ENCODE measurements at regions not wholly inside any gene's neighbourhood (a gene's known extent, or its start where the extent isn't known, plus 50 kb on each side); places are given as distances from the start of the nearest gene placed in this dataset.
"Not testable (repeated sequence)": the region's sequence is repeated elsewhere in the genome, so short reads cannot be mapped to it uniquely, and the experiment has no call there.

DNA sequence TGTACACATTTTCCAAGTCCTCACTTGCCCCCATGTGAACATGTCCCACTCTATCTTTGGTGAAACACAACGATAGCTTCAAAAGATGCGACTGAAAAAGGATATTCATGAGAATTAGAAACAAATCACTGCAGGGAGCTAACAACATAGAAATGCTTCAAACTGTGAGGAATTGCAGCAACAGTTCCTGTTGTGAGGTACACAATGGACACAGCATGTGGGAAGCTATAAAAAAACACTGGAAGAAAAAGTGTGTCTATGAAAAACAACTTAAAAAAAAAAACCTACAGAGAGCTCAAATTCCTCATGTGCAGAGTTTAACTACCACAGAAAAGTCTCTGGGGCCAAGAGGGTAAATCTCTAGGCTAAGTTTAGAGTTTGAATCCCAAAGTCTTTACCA lies 51.6 kb upstream of the BLTP1 start:
- DNase-seq (ENCODE audit: low read depth, low spot score): no peak
- no peak overlapping the region for H3K4me3 ChIP-seq (ENCODE audit: low read length)

- no peak for DNase-seq (ENCODE audit: low read depth, low spot score)
- no peak overlapping the region for H3K4me3 ChIP-seq (ENCODE audit: low read length)
Measured at GRCh38 chr4:122099896-122100295, 52.2 kb upstream of the BLTP1 start.

DNA sequence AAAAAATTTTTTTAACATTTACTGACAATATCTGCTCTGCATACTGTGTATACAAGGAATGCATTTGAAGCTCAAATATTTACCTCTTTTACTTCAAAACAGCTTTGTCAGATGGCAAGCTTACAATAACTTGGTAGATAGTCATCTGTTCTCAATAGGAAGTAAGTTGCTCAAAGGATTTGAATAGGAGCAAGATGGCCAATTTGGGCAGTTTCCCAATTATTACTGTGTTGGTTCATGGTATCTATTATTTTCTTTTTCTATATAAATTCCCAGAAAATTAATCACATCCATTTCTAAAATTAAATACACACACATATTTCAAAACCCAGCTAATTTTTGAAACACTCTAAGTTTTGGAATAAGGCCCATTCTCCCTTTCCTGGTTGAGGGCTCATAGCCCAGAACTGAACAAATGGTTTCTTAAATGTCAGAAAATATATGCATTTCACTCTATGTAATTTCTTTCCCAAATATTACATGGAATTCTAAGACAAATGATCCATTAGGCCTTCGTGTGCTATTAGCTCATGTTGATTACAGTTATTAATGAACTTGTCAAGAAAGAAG lies 60.2 kb upstream of the BLTP1 start:
- H3K4me3 ChIP-seq (ENCODE audit: low read length): no peak overlapping the region
- DNase-seq (ENCODE audit: low read depth, low spot score): no peak

DNA sequence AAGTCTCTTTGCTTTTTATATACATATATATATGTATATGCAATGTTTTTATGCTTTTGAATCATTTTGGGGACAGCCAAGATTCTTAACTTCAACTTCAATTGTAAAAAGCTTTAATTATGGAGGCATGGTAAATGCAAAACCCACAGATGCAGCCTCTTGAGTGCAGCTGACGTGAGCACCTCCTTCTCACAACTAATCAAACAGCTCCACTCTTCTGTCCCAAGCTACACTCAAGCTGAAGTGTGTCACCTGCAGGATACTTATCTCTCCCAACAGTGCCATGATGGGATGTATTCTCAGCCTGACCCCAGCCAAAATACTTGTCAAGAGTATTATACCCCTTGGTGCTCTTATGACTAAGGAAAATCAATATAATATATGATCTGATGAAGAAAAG lies 60.7 kb upstream of the BLTP1 start:
- H3K4me3 ChIP-seq (ENCODE audit: low read length): no peak overlapping the region
- no peak for DNase-seq (ENCODE audit: low read depth, low spot score)

DNA sequence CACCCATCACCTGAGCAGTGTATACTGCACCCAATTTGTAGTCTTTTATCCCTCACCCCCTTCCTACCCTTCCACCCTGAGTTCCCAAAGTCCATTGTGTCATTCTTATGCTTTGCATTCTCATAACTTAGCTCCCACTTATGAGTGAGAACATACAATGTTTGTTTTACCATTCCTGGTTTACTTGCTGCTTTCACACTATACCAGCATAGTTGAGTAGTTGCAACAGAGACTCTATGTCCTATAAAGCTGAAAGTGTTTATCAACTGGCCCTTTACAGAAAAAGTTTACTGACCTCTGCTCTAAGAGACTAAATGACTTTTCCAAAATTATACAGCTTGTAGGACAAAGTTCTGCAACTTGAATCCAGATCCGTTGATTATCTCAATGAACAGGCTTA lies 61.1 kb upstream of the BLTP1 start:
- no peak for DNase-seq (ENCODE audit: low read depth, low spot score)
- no peak overlapping the region for H3K4me3 ChIP-seq (ENCODE audit: low read length)

DNA sequence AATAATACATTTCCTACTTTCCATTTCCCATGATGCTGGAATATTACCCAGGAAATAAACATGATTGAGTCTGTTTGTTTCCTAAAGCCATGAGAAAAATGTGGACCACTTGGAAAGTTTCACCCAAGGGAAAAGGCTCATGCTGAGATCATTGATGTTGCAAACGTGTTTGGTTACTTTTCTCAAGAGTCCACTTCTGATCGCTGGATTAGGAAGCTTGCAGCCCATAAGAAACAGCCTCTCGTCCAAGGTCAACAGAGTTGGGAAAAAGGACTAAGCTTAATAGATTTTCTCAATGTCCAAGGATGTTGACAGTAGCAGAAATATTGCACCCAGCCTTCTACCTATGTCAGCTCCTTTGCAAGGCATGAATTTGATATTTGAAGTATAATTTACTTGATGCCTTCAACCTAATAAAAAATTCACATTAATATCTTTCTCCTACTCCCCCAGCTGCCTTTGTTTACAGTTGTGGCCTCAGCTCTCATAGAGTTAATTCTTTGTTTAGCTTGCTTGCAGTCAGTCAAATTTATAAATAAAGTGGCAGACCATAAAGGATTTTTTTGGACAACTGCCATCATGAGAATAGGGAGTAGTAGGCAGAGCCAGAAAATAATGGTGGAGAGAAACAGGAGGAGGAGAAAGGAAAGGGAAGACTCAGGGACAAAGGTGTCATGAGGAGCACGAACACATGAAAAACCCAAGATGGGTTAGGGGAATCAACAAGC lies 65.6 kb upstream of the BLTP1 start:
- H3K4me3 ChIP-seq (ENCODE audit: low read length): no peak overlapping the region
- no peak for DNase-seq (ENCODE audit: low read depth, low spot score)

GRCh38 chr4:122083989-122084388 lies 68.1 kb upstream of the BLTP1 start:
- H3K4me3 ChIP-seq (ENCODE audit: low read length): no peak overlapping the region
- DNase-seq (ENCODE audit: low read depth, low spot score): no peak

DNA sequence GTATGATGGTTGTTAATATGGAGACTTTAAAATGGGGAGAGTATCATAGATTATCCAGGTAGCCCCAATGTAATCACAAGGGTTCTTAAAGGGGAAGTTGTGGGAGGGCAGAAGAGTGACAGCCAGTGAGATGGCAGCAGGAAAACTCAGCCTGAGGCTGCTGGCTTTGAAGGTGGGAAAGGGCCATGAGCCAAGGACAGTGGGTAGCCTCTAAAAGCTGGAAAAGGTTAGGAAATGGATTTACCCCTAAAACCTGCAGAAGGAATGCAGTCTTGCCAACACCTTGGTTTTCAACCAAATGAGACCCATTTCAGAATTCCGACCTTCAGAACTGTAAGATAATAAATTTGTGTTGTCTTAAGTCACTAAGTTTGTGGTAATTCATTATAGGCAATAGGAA lies 68.8 kb upstream of the BLTP1 start:
- no peak overlapping the region for H3K4me3 ChIP-seq (ENCODE audit: low read length)
- no peak for DNase-seq (ENCODE audit: low read depth, low spot score)

DNA sequence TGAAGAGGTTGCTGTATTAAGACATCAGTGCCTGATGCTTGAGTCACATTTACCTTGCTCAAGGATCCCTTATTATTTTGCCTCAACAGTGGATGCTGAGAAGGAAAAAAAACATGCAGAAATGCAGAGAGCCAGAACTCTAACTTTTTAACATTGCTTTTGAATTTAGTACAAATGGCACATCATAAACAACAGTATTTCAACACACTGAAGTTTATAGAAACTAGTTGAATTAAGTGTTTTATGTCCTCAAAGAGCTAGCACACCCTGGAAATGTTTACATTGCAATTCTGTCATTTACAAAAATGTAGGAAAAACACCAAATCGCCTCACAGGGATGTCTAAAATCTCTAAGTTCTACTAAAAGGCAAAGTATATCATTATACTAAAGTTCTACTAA lies 69.5 kb upstream of the BLTP1 start:
- DNase-seq (ENCODE audit: low read depth, low spot score): no peak
- no peak overlapping the region for H3K4me3 ChIP-seq (ENCODE audit: low read length)

DNA sequence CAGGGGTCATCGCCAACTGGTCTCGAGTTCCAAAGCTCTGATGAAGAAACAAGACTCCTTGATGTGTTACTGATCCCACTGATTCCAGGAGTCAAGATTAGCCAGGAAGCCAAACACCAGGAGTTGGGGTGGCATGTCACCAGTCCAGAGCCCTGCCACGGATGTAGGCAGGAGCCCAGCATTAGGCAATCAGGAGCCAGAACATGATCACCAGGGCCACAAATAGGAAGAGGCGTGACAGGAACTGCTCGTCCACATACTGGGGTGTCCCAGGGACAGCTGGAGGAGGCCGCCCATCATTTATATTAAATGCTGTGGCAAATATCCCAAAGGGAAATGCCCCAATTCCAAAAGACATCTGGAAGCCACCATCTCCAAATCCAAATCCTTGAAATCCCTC lies 74.5 kb upstream of the BLTP1 start:
- H3K4me3 ChIP-seq (ENCODE audit: low read length); DNase-seq (ENCODE audit: low read depth, low spot score): not testable (repeated sequence)

DNA sequence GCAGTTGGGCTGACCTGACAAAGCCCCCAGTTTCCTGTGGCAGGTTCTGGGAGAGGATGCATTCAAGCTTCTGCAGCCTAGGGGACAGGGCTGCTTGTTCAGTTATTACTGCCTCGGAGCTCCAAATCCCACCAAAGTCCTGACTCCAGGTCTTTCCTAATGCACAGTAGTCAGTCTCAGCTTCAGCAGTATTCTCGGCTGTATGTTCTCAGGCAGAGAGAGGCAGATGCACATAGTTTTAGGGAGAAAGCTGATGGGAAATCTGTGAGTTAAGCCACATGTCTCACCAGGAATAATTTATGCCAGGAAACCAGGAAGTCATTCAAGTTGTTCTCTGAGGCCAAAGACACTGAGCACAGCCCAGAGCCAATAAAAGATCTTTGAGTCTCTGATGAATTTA lies 75.3 kb upstream of the BLTP1 start:
- not testable (repeated sequence) for H3K4me3 ChIP-seq (ENCODE audit: low read length); DNase-seq (ENCODE audit: low read depth, low spot score)

DNA sequence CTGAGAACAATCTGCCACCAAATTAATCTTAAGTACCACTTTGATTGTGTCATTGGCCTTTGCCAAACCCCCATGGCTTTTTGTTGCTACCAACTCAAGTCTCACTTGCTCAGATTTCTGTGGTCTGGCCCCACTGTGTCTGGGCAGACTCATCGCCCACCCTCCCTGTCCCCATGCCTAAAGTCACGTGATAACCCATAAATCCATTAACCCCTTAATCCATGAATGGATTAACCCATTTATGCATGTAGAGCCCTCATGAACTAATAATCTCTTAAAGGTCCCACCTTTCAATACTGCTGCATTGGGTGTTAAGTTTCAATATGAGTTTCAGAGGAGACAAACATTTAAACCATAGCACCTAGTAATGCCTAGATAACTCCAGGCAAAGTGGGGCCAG lies 78.5 kb upstream of the BLTP1 start:
- DNase-seq (ENCODE audit: low read depth, low spot score): no peak
- no peak overlapping the region for H3K4me3 ChIP-seq (ENCODE audit: low read length)

- H3K4me3 ChIP-seq (ENCODE audit: low read length): no peak overlapping the region
- no peak for DNase-seq (ENCODE audit: low read depth, low spot score)
Measured at GRCh38 chr4:122065915-122066314, 86.2 kb upstream of the BLTP1 start.

- H3K4me3 ChIP-seq (ENCODE audit: low read length): no peak overlapping the region
Measured at GRCh38 chr4:122065149-122065548, 87.0 kb upstream of the BLTP1 start.

GRCh38 chr4:122053186-122053585 lies 98.9 kb upstream of the BLTP1 start:
- DNase-seq (ENCODE audit: low read depth, low spot score): no peak
- H3K4me3 ChIP-seq (ENCODE audit: low read length): no peak overlapping the region

More at GRCh38 chr4:122065149-122065548, 87.0 kb upstream of the BLTP1 start:
- no peak for DNase-seq (ENCODE audit: low read depth, low spot score)

GRCh38 chr4:122052677-122053076 lies 99.5 kb upstream of the BLTP1 start:
- H3K4me3 ChIP-seq (ENCODE audit: low read length): no peak overlapping the region
- DNase-seq (ENCODE audit: low read depth, low spot score): no peak

GRCh38 chr4:122050841-122051240 lies 99.0 kb upstream of the TRPC3 start:
- DNase-seq (ENCODE audit: low read depth, low spot score): no peak
- no peak overlapping the region for H3K4me3 ChIP-seq (ENCODE audit: low read length)

- no peak overlapping the region for H3K4me3 ChIP-seq (ENCODE audit: low read length)
- DNase-seq (ENCODE audit: low read depth, low spot score): no peak
Measured at GRCh38 chr4:122047456-122048425, 95.9 kb upstream of the TRPC3 start.

- no peak overlapping the region for H3K4me3 ChIP-seq (ENCODE audit: low read length)
- no peak for DNase-seq (ENCODE audit: low read depth, low spot score)
Measured at GRCh38 chr4:122046255-122046654, 94.4 kb upstream of the TRPC3 start.

DNA sequence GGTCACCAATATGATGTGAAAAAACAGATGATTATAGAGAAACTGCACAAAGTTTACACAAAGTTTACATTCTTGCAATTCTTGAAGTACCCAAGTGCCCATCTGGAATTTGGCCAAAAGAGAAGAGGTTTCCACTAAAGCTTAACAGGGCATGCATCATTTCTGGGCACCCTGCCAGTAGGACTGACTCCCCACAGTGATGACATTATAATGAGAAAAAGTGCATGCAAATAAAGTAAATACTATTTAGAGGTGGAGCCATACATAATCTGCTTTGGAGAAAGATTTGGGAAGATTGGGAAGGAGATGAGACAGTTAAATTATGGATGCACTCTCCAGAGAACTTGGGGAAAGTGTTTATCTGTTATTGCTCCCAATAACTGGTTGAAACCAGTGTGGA lies 93.7 kb upstream of the TRPC3 start:
- no peak overlapping the region for H3K4me3 ChIP-seq (ENCODE audit: low read length)
- no peak for DNase-seq (ENCODE audit: low read depth, low spot score)

Data from Jurkat, Clone E6-1 (cell line).